Fibroblast of the aortic adventitia (primary cell): ENCODE measurements at regions not wholly inside any gene's neighbourhood (a gene's known extent, or its start where the extent isn't known, plus 50 kb on each side); places are given as distances from the start of the nearest gene placed in this dataset.

ENCODE experiments used
- DNase-seq: peaks from one replicate; pipeline ENCODE4 v3.0.0-alpha.2; 2010; ENCODE audit warnings: low read depth
- H3K4me3 ChIP-seq: 2 replicates; pipeline ENCODE4 v1.5.1; 2011; ENCODE audit warnings: low read depth, mild to moderate bottlenecking, control low read depth, low read length, moderate library complexity
- CTCF ChIP-seq: IDR thresholded peaks from 2 replicates; pipeline ENCODE4 v1.5.1; 2011; ENCODE audit warnings: mild to moderate bottlenecking, low read length, control low read depth, inconsistent platforms; ENCODE audit not compliant: insufficient read depth

- no peak overlapping the region for H3K4me3 ChIP-seq
- no peak for TF ChIP-seq CTCF
- DNase-seq, result no peak
Measured at GRCh38 chr3:10599017-10599416, 93.6 kb upstream of the ATP2B2 start.

DNA sequence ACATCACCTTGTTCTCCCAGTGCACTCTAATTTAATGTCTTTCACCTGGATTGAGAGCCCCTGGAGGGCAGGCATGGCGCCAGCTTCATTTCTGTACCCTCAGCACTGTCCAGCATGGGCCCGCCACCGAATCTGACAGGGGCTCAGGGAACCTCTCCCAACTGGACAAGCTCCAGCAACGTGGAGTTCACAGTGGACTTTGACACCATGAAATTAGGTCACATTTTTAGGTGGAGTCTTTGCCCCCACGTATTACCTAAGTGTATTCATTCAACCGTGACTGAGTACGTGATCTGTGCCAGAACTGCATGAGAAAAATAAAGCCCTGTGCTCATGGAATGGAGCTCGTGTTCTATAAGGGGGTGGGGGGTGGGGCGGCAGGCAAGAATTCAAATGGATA, 94.1 kb upstream of the ATP2B2 start:
- no peak for TF ChIP-seq CTCF
- H3K4me3 ChIP-seq, result no peak overlapping the region
- DNase-seq, result no peak

- TF ChIP-seq CTCF, result no peak
- DNase-seq, result no peak
- H3K4me3 ChIP-seq, result no peak overlapping the region
Measured at GRCh38 chr3:10600296-10600714, 94.9 kb upstream of the ATP2B2 start.

GRCh38 chr3:10600726-10601125, 95.3 kb upstream of the ATP2B2 start:
- TF ChIP-seq CTCF, result no peak
- DNase-seq, result no peak
- no peak overlapping the region for H3K4me3 ChIP-seq

- TF ChIP-seq CTCF, result no peak
- no peak for DNase-seq
- H3K4me3 ChIP-seq, result no peak overlapping the region
Measured at GRCh38 chr3:10601151-10601856, 95.9 kb upstream of the ATP2B2 start.

GRCh38 chr3:10601857-10602230, 96.5 kb upstream of the ATP2B2 start:
- TF ChIP-seq CTCF, result no peak
- no peak for DNase-seq
- H3K4me3 ChIP-seq, result no peak overlapping the region

DNA sequence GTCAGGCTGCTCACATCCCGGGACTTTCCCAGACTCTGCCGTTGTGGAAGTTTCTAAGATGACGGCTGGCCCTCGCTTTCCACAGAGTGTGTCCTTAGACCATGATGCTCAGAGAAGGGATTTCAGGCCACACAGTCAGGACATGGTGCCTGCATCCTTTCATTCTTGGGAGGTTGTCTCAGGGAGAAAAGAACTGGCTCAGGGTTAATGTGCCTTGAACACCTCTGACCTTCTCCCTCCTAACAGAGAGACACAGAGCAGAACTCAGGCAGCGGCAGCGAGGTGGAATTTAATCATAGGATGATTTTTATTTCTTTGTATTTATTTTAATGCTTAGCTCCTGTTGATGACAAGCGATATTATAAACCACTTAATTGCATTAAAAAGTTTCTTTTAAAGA, 96.9 kb upstream of the ATP2B2 start:
- no peak for DNase-seq
- no peak overlapping the region for H3K4me3 ChIP-seq
- no peak for TF ChIP-seq CTCF
